A549 (cell line): ENCODE measurements at regions not wholly inside any gene's neighbourhood (a gene's known extent, or its start where the extent isn't known, plus 50 kb on each side); places are given as distances from the start of the nearest gene placed in this dataset.

Experiments used
- ATAC-seq, 2 experiments: fragments of 200-7000 bp in 1 of 2; fragments of >200 bp in 1 of 2; cut with Nextera tagmentation in 1 of 2; cut with Tn5 transposase in 1 of 2; 3 replicates each; pipeline versions ENCODE4 v1.8.0 to v1.9.1; 2018 to 2020; ENCODE audit warnings: mild to moderate bottlenecking in 1 of 2, moderate library complexity in 1 of 2
- CTCF ChIA-PET: fragments of 300-600 bp; sonication (Branson Sonifier 250); formaldehyde crosslinking; extraction: SDS; loops from one replicate; lab custom pipeline; 2021; ENCODE audit warnings: antibody characterized with exemption, inconsistent platforms; lab: Yijun Ruan, JAX
- POLR2A ChIA-PET: fragments of 350-600 bp; formaldehyde crosslinking; extraction: SDS; loops from one replicate; lab custom pipeline; 2021; ENCODE audit warnings: antibody characterized with exemption, inconsistent platforms; lab: Yijun Ruan, JAX
- DNase-seq, 2 experiments: peaks; one replicate each; pipeline versions ENCODE4 v3.0.0 to v3.0.0-alpha.2; 2011 to 2016; ENCODE audit warnings: low read depth in 1 of 2, low spot score in 1 of 2
- FAIRE-seq: peaks from 2 replicates; lab custom pipeline; 2011; peaks lifted over from hg19 to GRCh38; lab: Jason Lieb, UNC
- H3K27ac ChIP-seq, 2 experiments: fragments of >200 bp; sonication (Bioruptor Twin); formaldehyde crosslinking; 3 replicates each; pipeline ENCODE4 v1.5.1; 2016 to 2017
- H3K4me1 ChIP-seq: fragments of >200 bp; sonication (Bioruptor Twin); formaldehyde crosslinking; 3 replicates; pipeline ENCODE4 v1.6.1; 2016
- H3K4me2 ChIP-seq: fragments of >200 bp; sonication (Bioruptor Twin); formaldehyde crosslinking; 3 replicates; pipeline ENCODE4 v1.6.1; 2016
- H3K4me3 ChIP-seq: fragments of >200 bp; sonication (Bioruptor Twin); formaldehyde crosslinking; 3 replicates; pipeline ENCODE4 v1.5.1; 2016
- H3K9me3 ChIP-seq: fragments of >200 bp; sonication (Bioruptor Twin); formaldehyde crosslinking; 3 replicates; pipeline ENCODE4 v1.6.1; 2016
- BCL3 ChIP-seq: fragments of >200 bp; sonication (Bioruptor Twin); formaldehyde crosslinking; IDR thresholded peaks from 3 replicates; pipeline ENCODE4 v1.6.1; 2016
- BHLHE40 ChIP-seq: IDR thresholded peaks from 2 replicates; pipeline ENCODE4 v1.6.1; 2012; ENCODE audit warnings: low read depth, low read length, inconsistent platforms
- CBX2 ChIP-seq: fragments of 200-600 bp; sonication (generic); IDR thresholded peaks from 2 replicates; pipeline ENCODE4 v1.6.1; 2016; ENCODE audit warnings: low read depth, mild to moderate bottlenecking, borderline replicate concordance
- CHD2 ChIP-seq: fragments of 150-350 bp; IDR thresholded peaks from 2 replicates; pipeline ENCODE4 v1.6.1; 2014; ENCODE audit warnings: low read length; ENCODE audit not compliant: partially characterized antibody
- CHD4 ChIP-seq: fragments of 200-600 bp; sonication (generic); IDR thresholded peaks from 2 replicates; pipeline ENCODE4 v1.6.1; 2016; ENCODE audit warnings: antibody characterized with exemption, mild to moderate bottlenecking, borderline replicate concordance
- CTCF ChIP-seq: fragments of >200 bp; sonication (Bioruptor Twin); formaldehyde crosslinking; IDR thresholded peaks from 3 replicates; pipeline ENCODE4 v1.5.1; 2016
- EP300 ChIP-seq, 2 experiments: fragments of >200 bp; sonication (Bioruptor Twin); formaldehyde crosslinking; IDR thresholded peaks; 2 replicates in 1 of 2; 3 replicates in 1 of 2; pipeline ENCODE4 v1.6.1; 2016 to 2017
- ESRRA ChIP-seq: fragments of 150-350 bp; IDR thresholded peaks from 2 replicates; pipeline ENCODE4 v1.6.1; 2014; ENCODE audit warnings: mild to moderate bottlenecking, low read length, borderline replicate concordance
- FOSB ChIP-seq: fragments of 250-450 bp; sonication (Bioruptor Pico); IDR thresholded peaks from 2 replicates; pipeline ENCODE4 v1.5.0; 2020; ENCODE audit warnings: mild to moderate bottlenecking, moderate library complexity
- FOSL2 ChIP-seq, 2 experiments: fragments of 450-650 bp in 1 of 2; fragments of >200 bp in 1 of 2; sonication (Bioruptor Twin) in 1 of 2; formaldehyde crosslinking; IDR thresholded peaks; 2 replicates each; pipeline versions ENCODE4 v1.5.0 to v1.6.1; 2016 to 2020; ENCODE audit warnings: mild to moderate bottlenecking in 1 of 2, moderate library complexity in 1 of 2
- FOXS1 ChIP-seq: fragments of 250-450 bp; sonication (Bioruptor Pico); IDR thresholded peaks from 2 replicates; pipeline ENCODE4 v1.5.0; 2020; ENCODE audit warnings: mild to moderate bottlenecking, moderate library complexity
- GATA3 ChIP-seq: IDR thresholded peaks from 2 replicates; pipeline ENCODE4 v1.6.1; 2012; ENCODE audit warnings: borderline replicate concordance
- HES2 ChIP-seq: fragments of >200 bp; sonication (Bioruptor Twin); formaldehyde crosslinking; IDR thresholded peaks from 2 replicates; pipeline ENCODE4 v1.6.1; 2016
- HEYL ChIP-seq: fragments of 250-450 bp; sonication (Bioruptor Pico); IDR thresholded peaks from 2 replicates; pipeline ENCODE4 v1.8.0; 2021; ENCODE audit warnings: mild to moderate bottlenecking, moderate library complexity
- HOXA7 ChIP-seq: fragments of 250-450 bp; sonication (Bioruptor Pico); IDR thresholded peaks from 2 replicates; pipeline ENCODE4 v1.5.0; 2020; ENCODE audit warnings: mild to moderate bottlenecking, moderate library complexity
- HOXB13 ChIP-seq: fragments of 250-450 bp; sonication (Bioruptor Pico); IDR thresholded peaks from 2 replicates; pipeline ENCODE4 v1.5.0; 2020; ENCODE audit warnings: low read depth, mild to moderate bottlenecking, moderate library complexity
- KDM1A ChIP-seq: fragments of 200-600 bp; sonication (generic); IDR thresholded peaks from 2 replicates; pipeline ENCODE4 v1.6.1; 2016; ENCODE audit warnings: low read depth, mild to moderate bottlenecking
- MAX ChIP-seq: IDR thresholded peaks from 2 replicates; pipeline ENCODE4 v1.6.1; 2012
- MAZ ChIP-seq: fragments of 150-350 bp; IDR thresholded peaks from 2 replicates; pipeline ENCODE4 v1.6.1; 2014; ENCODE audit warnings: antibody characterized with exemption, low read depth, low read length, borderline replicate concordance
- MYC ChIP-seq: IDR thresholded peaks from 2 replicates; pipeline ENCODE4 v1.6.1; 2012; ENCODE audit warnings: mild to moderate bottlenecking, inconsistent platforms, low read length, improper control_type of control experiment, borderline replicate concordance
- NPAS2 ChIP-seq: fragments of 250-450 bp; sonication (Bioruptor Pico); IDR thresholded peaks from 2 replicates; pipeline ENCODE4 v1.8.0; 2022; ENCODE audit warnings: mild to moderate bottlenecking, moderate library complexity, borderline replicate concordance
- NR3C1 ChIP-seq: fragments of >200 bp; sonication (Bioruptor Twin); formaldehyde crosslinking; IDR thresholded peaks from 3 replicates; pipeline ENCODE4 v1.6.1; 2017
- PHF8 ChIP-seq: fragments of 200-600 bp; sonication (generic); IDR thresholded peaks from 2 replicates; pipeline ENCODE4 v1.6.1; 2016; ENCODE audit warnings: low read depth, mild to moderate bottlenecking, antibody characterized with exemption, moderate library complexity, borderline replicate concordance
- POLR2A ChIP-seq: IDR thresholded peaks from 2 replicates; pipeline ENCODE4 v1.6.1; 2012; ENCODE audit warnings: mild to moderate bottlenecking, low read length
- POLR2AphosphoS2 ChIP-seq: conservative IDR thresholded peaks from 2 replicates; pipeline ENCODE4 v1.6.1; 2012; ENCODE audit warnings: low read length, improper control_type of control experiment, inconsistent platforms
- RFX5 ChIP-seq: fragments of 450-650 bp; IDR thresholded peaks from 2 replicates; pipeline ENCODE4 v1.7.1; 2014; ENCODE audit warnings: antibody characterized with exemption, mild to moderate bottlenecking, moderate library complexity
- RNF2 ChIP-seq: fragments of 200-600 bp; sonication (generic); IDR thresholded peaks from 2 replicates; pipeline ENCODE4 v1.6.1; 2016; ENCODE audit warnings: low read depth, mild to moderate bottlenecking, antibody characterized with exemption, moderate library complexity, borderline replicate concordance
- SMC3 ChIP-seq: fragments of >200 bp; sonication (Bioruptor Twin); formaldehyde crosslinking; IDR thresholded peaks from 3 replicates; pipeline ENCODE4 v1.6.1; 2018; ENCODE audit warnings: inconsistent platforms
- SREBF2 ChIP-seq: fragments of 450-650 bp; IDR thresholded peaks from 2 replicates; pipeline ENCODE4 v1.6.1; 2014; ENCODE audit warnings: mild to moderate bottlenecking, moderate library complexity
- TFCP2L1 ChIP-seq: fragments of 250-450 bp; sonication (Bioruptor Pico); IDR thresholded peaks from 2 replicates; pipeline ENCODE4 v1.5.0; 2021; ENCODE audit warnings: mild to moderate bottlenecking
- ZC3H11A ChIP-seq: fragments of 450-650 bp; IDR thresholded peaks from 2 replicates; pipeline ENCODE4 v1.6.1; 2014; ENCODE audit warnings: antibody characterized with exemption, mild to moderate bottlenecking
- ZNF302 ChIP-seq: fragments of 250-450 bp; sonication (Bioruptor Pico); IDR thresholded peaks from 2 replicates; pipeline ENCODE4 v1.9.0; 2021; ENCODE audit warnings: inconsistent platforms, mild to moderate bottlenecking, moderate library complexity
- ZSCAN20 ChIP-seq: fragments of 250-450 bp; sonication (Bioruptor Pico); IDR thresholded peaks from 2 replicates; pipeline ENCODE4 v1.8.0; 2022; ENCODE audit warnings: mild to moderate bottlenecking, moderate library complexity
- WGBS: methylation state at CpG from one replicate; pipeline ENCODE4 v1.1.6; 2017; ENCODE audit errors: missing lambda C conversion rate; 5-methylcytosine and 5-hydroxymethylcytosine counted together

- Histone ChIP-seq H3K4me1 (no peaks in the 10 kb centered on the region), H3K4me2 (no peak overlapping the region), H3K9me3 (no peaks in the 10 kb centered on the region), H3K4me3 (no peak overlapping the region), H3K27ac (no peak overlapping the region)
- CTCF ChIA-PET: no interaction called here
- FAIRE-seq (no peak), ATAC-seq (no peak), DNase-seq (no peak)
- POLR2A ChIA-PET: no interaction called here
- WGBS: 15% methylated on average over 1 of the region's 1 CpG
- TF ChIP-seq EP300 (IDR thresholded peaks at IDR 0.05) (no peak), BHLHE40 (no peak), HOXB13 (CRISPR knock-in tag) (no peak), HES2 (no peak), GATA3 (no peak), NPAS2 (no peak), FOXS1 (CRISPR knock-in tag) (no peak), POLR2AphosphoS2 (no peak), NR3C1 (no peak), CBX2 (no peak), ESRRA (no peak), SMC3 (no peak), SREBF2 (no peak), RNF2 (no peak), MAX (no peak), FOSB (CRISPR knock-in tag) (no peak), PHF8 (no peak)
Observed at GRCh38 chr3:191795196-191795595, 334.2 kb downstream of the PYDC2 start.

- FAIRE-seq (no peak), DNase-seq (no peak), ATAC-seq (no peak)
- no peak for TF ChIP-seq GATA3
- TF ChIP-seq BCL3: no peak
- TF ChIP-seq POLR2A: no peak
- TF ChIP-seq HES2: no peak
- no peak for TF ChIP-seq FOSL2 (IDR thresholded peaks at IDR 0.05)
- TF ChIP-seq FOSL2 (CRISPR knock-in tag; IDR thresholded peaks at IDR 0.05): no peak
- no peak for TF ChIP-seq EP300 (IDR thresholded peaks at IDR 0.05)
- TF ChIP-seq CHD2: no peak
- no peak for TF ChIP-seq NR3C1
- no peak for TF ChIP-seq CHD4
- no peak for TF ChIP-seq HOXA7 (CRISPR knock-in tag)
- no peak for TF ChIP-seq SREBF2
- no peak for TF ChIP-seq MAZ
- TF ChIP-seq TFCP2L1 (CRISPR knock-in tag): no peak
- no peak overlapping the region for H3K4me3 ChIP-seq
- no peaks in the 10 kb centered on the region for H3K4me1 ChIP-seq
- POLR2A ChIA-PET: no interaction called here
- 66% methylated on average over 3 of the region's 3 CpGs for WGBS
- H3K27ac ChIP-seq: no peak overlapping the region
- CTCF ChIA-PET: no interaction called here
- no peaks in the 10 kb centered on the region for H3K9me3 ChIP-seq
- no peak overlapping the region for H3K4me2 ChIP-seq
Observed at GRCh38 chr3:191797271-191797670, 336.3 kb downstream of the PYDC2 start.

GRCh38 chr3:191802671-191803070 is 341.7 kb downstream of the PYDC2 start:
- no peak for ATAC-seq
- Histone ChIP-seq H3K4me3 (no peak overlapping the region), H3K27ac (no peak overlapping the region), H3K9me3 (no peaks in the 10 kb centered on the region), H3K4me1 (no peaks in the 10 kb centered on the region), H3K4me2 (no peak overlapping the region)
- CTCF ChIA-PET: no interaction called here
- no peak for FAIRE-seq
- POLR2A ChIA-PET: no interaction called here
- no peak for DNase-seq
- 22% methylated on average over 3 of the region's 3 CpGs for WGBS
- TF ChIP-seq RNF2 (no peak), ZSCAN20 (no peak), BCL3 (no peak), MYC (no peak), ZNF302 (CRISPR knock-in tag) (no peak), KDM1A (no peak), ZC3H11A (no peak), HEYL (no peak), RFX5 (no peak), FOXS1 (CRISPR knock-in tag) (no peak), NPAS2 (no peak), TFCP2L1 (CRISPR knock-in tag) (no peak), CTCF (no peak)
